Smooth muscle cell of the brain vasculature (primary cell): ENCODE measurements at regions not wholly inside any gene's neighbourhood (a gene's known extent, or its start where the extent isn't known, plus 50 kb on each side); places are given as distances from the start of the nearest gene placed in this dataset.

Experiments used
- DNase-seq: peaks from one replicate; pipeline ENCODE4 v3.0.0-alpha.2; 2012; ENCODE audit warnings: low read depth, low spot score

- no peak for DNase-seq
Observed at GRCh38 chr14:84819528-84819927, 710.4 kb upstream of the FLRT2 start.

GRCh38 chr14:84825481-84826251, 704.3 kb upstream of the FLRT2 start:
- DNase-seq: no peak

- no peak for DNase-seq
Observed at GRCh38 chr14:84826294-84826693, 703.6 kb upstream of the FLRT2 start.

- DNase-seq: no peak
Observed at GRCh38 chr14:84850595-84850994, 679.3 kb upstream of the FLRT2 start.

GRCh38 chr14:84856751-84857534, 673.0 kb upstream of the FLRT2 start:
- no peak for DNase-seq

- DNase-seq: no peak
Observed at GRCh38 chr14:84857571-84857970, 672.4 kb upstream of the FLRT2 start.

GRCh38 chr14:84859116-84859515, 670.8 kb upstream of the FLRT2 start:
- no peak for DNase-seq

GRCh38 chr14:84864548-84865271, 665.2 kb upstream of the FLRT2 start:
- no peak for DNase-seq

- no peak for DNase-seq
Observed at GRCh38 chr14:84871734-84872133, 658.2 kb upstream of the FLRT2 start.

- DNase-seq: no peak
Observed at GRCh38 chr14:84874436-84874835, 655.5 kb upstream of the FLRT2 start.

GRCh38 chr14:84877061-84877460, 652.9 kb upstream of the FLRT2 start:
- DNase-seq: no peak

- no peak for DNase-seq
Observed at GRCh38 chr14:84882830-84883229, 647.1 kb upstream of the FLRT2 start.

- no peak for DNase-seq
Observed at GRCh38 chr14:84885061-84885460, 644.9 kb upstream of the FLRT2 start.

GRCh38 chr14:84891404-84891803, 638.5 kb upstream of the FLRT2 start:
- no peak for DNase-seq

- no peak for DNase-seq
Observed at GRCh38 chr14:84894254-84894653, 635.7 kb upstream of the FLRT2 start.

GRCh38 chr14:84922370-84922769, 607.6 kb upstream of the FLRT2 start:
- DNase-seq: no peak

- DNase-seq: no peak
Observed at GRCh38 chr14:84926656-84927055, 603.3 kb upstream of the FLRT2 start.

GRCh38 chr14:84927096-84927827, 602.7 kb upstream of the FLRT2 start:
- no peak for DNase-seq

GRCh38 chr14:84929086-84929485, 600.9 kb upstream of the FLRT2 start:
- no peak for DNase-seq

- DNase-seq: no peak
Observed at GRCh38 chr14:84929834-84930233, 600.1 kb upstream of the FLRT2 start.

- DNase-seq: no peak
Observed at GRCh38 chr14:84937016-84937415, 592.9 kb upstream of the FLRT2 start.

GRCh38 chr14:84937449-84937848, 592.5 kb upstream of the FLRT2 start:
- no peak for DNase-seq
